Vagina (tissue), 2 donors: ENCODE measurements at regions not wholly inside any gene's neighbourhood (a gene's known extent, or its start where the extent isn't known, plus 50 kb on each side); places are given as distances from the start of the nearest gene placed in this dataset.

Experiments used
- DNase-seq, 2 donors: peaks; one replicate each; pipeline ENCODE4 v3.0.0-alpha.2; 2017; ENCODE audit errors: extremely low spot score in 2 of 2
- H3K27ac ChIP-seq: fragments of 200-600 bp; sonication (generic); one replicate; pipeline ENCODE4 v1.5.1; 2019
- H3K27me3 ChIP-seq: fragments of 200-600 bp; sonication (generic); one replicate; pipeline ENCODE4 v1.5.1; 2019
- H3K36me3 ChIP-seq, 2 donors: fragments of 200-600 bp; sonication (generic); one replicate each; pipeline ENCODE4 v1.5.1; 2017 to 2019
- H3K4me1 ChIP-seq: fragments of 200-600 bp; sonication (generic); one replicate; pipeline ENCODE4 v1.5.1; 2019
- H3K4me3 ChIP-seq, 2 donors: fragments of 200-600 bp; sonication (generic); 1 replicate in 1 of 2; 2 replicates in 1 of 2; pipeline ENCODE4 v1.5.1; 2016 to 2019
- H3K9me3 ChIP-seq: fragments of 200-600 bp; sonication (generic); one replicate; pipeline ENCODE4 v1.5.1; 2019
- CTCF ChIP-seq, 3 experiments: fragments of 450-650 bp in 2 of 3; fragments of 200-600 bp in 1 of 3; sonication (generic) in 1 of 3; IDR thresholded peaks; one replicate each; pipeline ENCODE4 v1.5.1; 2017 to 2019; ENCODE audit warnings: antibody characterized with exemption in 3 of 3, mild to moderate bottlenecking in 2 of 3, moderate library complexity in 2 of 3
- POLR2A ChIP-seq, 2 donors: fragments of 450-650 bp; IDR thresholded peaks; one replicate each; pipeline ENCODE4 v1.6.1; 2017; ENCODE audit warnings: antibody characterized with exemption in 2 of 2, mild to moderate bottlenecking in 2 of 2, moderate library complexity in 2 of 2
- POLR2AphosphoS5 ChIP-seq, 2 donors: sonication (generic); formaldehyde crosslinking; IDR thresholded peaks; one replicate each; pipeline ENCODE4 v1.9.0; 2017; ENCODE audit warnings: antibody characterized with exemption in 2 of 2, mild to moderate bottlenecking in 2 of 2, low read depth in 1 of 2; ENCODE audit not compliant: insufficient read depth in 1 of 2
- intact Hi-C: fragments of 100-400 bp; cut with DNase I; formaldehyde crosslinking; loops from one replicate; pipeline ENCODE4 v1.15.1; 2023

- TF ChIP-seq POLR2A (IDR thresholded peaks at IDR 0.05) = no peak
- TF ChIP-seq POLR2AphosphoS5 (IDR thresholded peaks at IDR 0.05; ENCODE audit: insufficient read depth in 1 of 2, low read depth in 1 of 2) = no peak
- no peak for TF ChIP-seq CTCF (IDR thresholded peaks at IDR 0.05)
- no peaks in the 10 kb centered on the region for H3K9me3 ChIP-seq
- no peaks in the 10 kb centered on the region for H3K36me3 ChIP-seq
- intact Hi-C loops = no loop called here
- no peak for DNase-seq
- H3K27ac ChIP-seq = no peak overlapping the region
- no peaks in the 10 kb centered on the region for H3K27me3 ChIP-seq
- H3K4me3 ChIP-seq = no peak overlapping the region
- peaks cover 30% of the 10 kb centered on the region for H3K4me1 ChIP-seq
Measured at GRCh38 chr5:138661991-138662434, 86.8 kb upstream of the HSPA9 start.

GRCh38 chr5:138661291-138661960 lies 86.2 kb upstream of the HSPA9 start:
- intact Hi-C loops = no loop called here
- TF ChIP-seq POLR2AphosphoS5 (IDR thresholded peaks at IDR 0.05; ENCODE audit: insufficient read depth in 1 of 2, low read depth in 1 of 2) = no peak
- no peak for TF ChIP-seq CTCF (IDR thresholded peaks at IDR 0.05)
- TF ChIP-seq POLR2A (IDR thresholded peaks at IDR 0.05) = no peak
- DNase-seq = no peak
- no peak overlapping the region for H3K27ac ChIP-seq
- H3K4me3 ChIP-seq = no peak overlapping the region
- H3K27me3 ChIP-seq = no peaks in the 10 kb centered on the region
- no peaks in the 10 kb centered on the region for H3K36me3 ChIP-seq
- H3K9me3 ChIP-seq = no peaks in the 10 kb centered on the region
- H3K4me1 ChIP-seq = peaks cover 30% of the 10 kb centered on the region

- H3K36me3 ChIP-seq = no peaks in the 10 kb centered on the region
- intact Hi-C loops = no loop called here
- no peaks in the 10 kb centered on the region for H3K27me3 ChIP-seq
- TF ChIP-seq POLR2A (IDR thresholded peaks at IDR 0.05) (no peak), CTCF (IDR thresholded peaks at IDR 0.05) (no peak), POLR2AphosphoS5 (IDR thresholded peaks at IDR 0.05; ENCODE audit: insufficient read depth in 1 of 2, low read depth in 1 of 2) (no peak)
- no peak overlapping the region for H3K4me3 ChIP-seq
- DNase-seq = no peak
- H3K9me3 ChIP-seq = no peaks in the 10 kb centered on the region
- peaks cover 20% of the 10 kb centered on the region for H3K4me1 ChIP-seq
- H3K27ac ChIP-seq = no peak overlapping the region
Measured at GRCh38 chr5:138660051-138660572, 84.9 kb upstream of the HSPA9 start.

GRCh38 chr5:138659561-138659960 lies 84.4 kb upstream of the HSPA9 start:
- intact Hi-C loops = no loop called here
- DNase-seq = no peak
- TF ChIP-seq POLR2AphosphoS5 (IDR thresholded peaks at IDR 0.05; ENCODE audit: insufficient read depth in 1 of 2, low read depth in 1 of 2) = no peak
- TF ChIP-seq POLR2A (IDR thresholded peaks at IDR 0.05) = no peak
- TF ChIP-seq CTCF (IDR thresholded peaks at IDR 0.05) = no peak

GRCh38 chr5:138659121-138659520 lies 83.9 kb upstream of the HSPA9 start:
- intact Hi-C loops = no loop called here
- Histone ChIP-seq H3K27ac (no peak overlapping the region), H3K36me3 (no peaks in the 10 kb centered on the region), H3K9me3 (no peaks in the 10 kb centered on the region), H3K4me1 (peaks cover 16% of the 10 kb centered on the region), H3K4me3 (no peak overlapping the region), H3K27me3 (no peaks in the 10 kb centered on the region)
- no peak for TF ChIP-seq POLR2A (IDR thresholded peaks at IDR 0.05)
- TF ChIP-seq CTCF (IDR thresholded peaks at IDR 0.05) = no peak
- TF ChIP-seq POLR2AphosphoS5 (IDR thresholded peaks at IDR 0.05; ENCODE audit: insufficient read depth in 1 of 2, low read depth in 1 of 2) = no peak
- no peak for DNase-seq

More at GRCh38 chr5:138659561-138659960, 84.4 kb upstream of the HSPA9 start:
- H3K27ac ChIP-seq = no peak overlapping the region
- H3K4me3 ChIP-seq = no peak overlapping the region
- no peaks in the 10 kb centered on the region for H3K36me3 ChIP-seq
- H3K27me3 ChIP-seq = no peaks in the 10 kb centered on the region
- no peaks in the 10 kb centered on the region for H3K9me3 ChIP-seq
- H3K4me1 ChIP-seq = peaks cover 16% of the 10 kb centered on the region
